Esophagus muscularis mucosa (tissue), 4 donors: ENCODE measurements at regions not wholly inside any gene's neighbourhood (a gene's known extent, or its start where the extent isn't known, plus 50 kb on each side); places are given as distances from the start of the nearest gene placed in this dataset.

ENCODE experiments used
- DNase-seq: peaks from one replicate; pipeline ENCODE4 v3.0.0-alpha.2; 2017; ENCODE audit errors: extremely low spot score
- H3K27ac ChIP-seq, 4 donors: fragments of 200-600 bp; sonication (generic); replicated peaks in 1 of 4; 1 replicate in 3 of 4; 2 replicates in 1 of 4; pipeline ENCODE4 v1.5.1; 2016 to 2019; ENCODE audit warnings: mild to moderate bottlenecking in 1 of 4
- H3K27me3 ChIP-seq, 4 donors: fragments of 200-600 bp; sonication (generic); one replicate each; pipeline versions ENCODE4 v1.5.1 to v1.6.0; 2016 to 2019
- H3K36me3 ChIP-seq, 4 donors: fragments of 200-600 bp; sonication (generic); one replicate each; pipeline ENCODE4 v1.5.1; 2016 to 2019
- H3K4me1 ChIP-seq, 4 donors: fragments of 200-600 bp; sonication (generic); one replicate each; pipeline ENCODE4 v1.5.1; 2016 to 2019
- H3K4me3 ChIP-seq, 4 donors: fragments of 200-600 bp; sonication (generic); 1 replicate in 2 of 4; 2 replicates in 2 of 4; pipeline ENCODE4 v1.5.1; 2016 to 2019; ENCODE audit warnings: mild to moderate bottlenecking in 4 of 4, moderate library complexity in 1 of 4
- H3K9me3 ChIP-seq, 4 donors: fragments of 200-600 bp; sonication (generic); 1 replicate in 3 of 4; 2 replicates in 1 of 4; pipeline ENCODE4 v1.5.1; 2016 to 2019
- EP300 ChIP-seq: sonication (generic); formaldehyde crosslinking; IDR thresholded peaks from one replicate; pipeline ENCODE4 v1.6.1; 2017; ENCODE audit warnings: antibody characterized with exemption
- POLR2A ChIP-seq: fragments of 450-650 bp; IDR thresholded peaks from one replicate; pipeline ENCODE4 v1.6.1; 2017; ENCODE audit warnings: antibody characterized with exemption, moderate library complexity, mild to moderate bottlenecking, low read depth
- POLR2AphosphoS5 ChIP-seq, 2 donors: sonication (generic); formaldehyde crosslinking; IDR thresholded peaks; one replicate each; pipeline ENCODE4 v1.6.1; 2017; ENCODE audit warnings: antibody characterized with exemption in 2 of 2
- WGBS: methylation state at CpG from one replicate; pipeline ENCODE4 v1.1.5; 2018; 5-methylcytosine and 5-hydroxymethylcytosine counted together
- intact Hi-C: fragments of 100-400 bp; cut with DNase I; formaldehyde crosslinking; loops from one replicate; pipeline ENCODE4 v1.15.1; 2023
- TF ChIP-seq, protein P1 (sequence below), 3 experiments: fragments of 200-600 bp in 2 of 3; fragments of 450-650 bp in 1 of 3; sonication (generic) in 2 of 3; IDR thresholded peaks; one replicate each; pipeline ENCODE4 v1.5.1; 2017 to 2019; ENCODE audit warnings: antibody characterized with exemption in 3 of 3, mild to moderate bottlenecking in 2 of 3, moderate library complexity in 1 of 3

DNA sequence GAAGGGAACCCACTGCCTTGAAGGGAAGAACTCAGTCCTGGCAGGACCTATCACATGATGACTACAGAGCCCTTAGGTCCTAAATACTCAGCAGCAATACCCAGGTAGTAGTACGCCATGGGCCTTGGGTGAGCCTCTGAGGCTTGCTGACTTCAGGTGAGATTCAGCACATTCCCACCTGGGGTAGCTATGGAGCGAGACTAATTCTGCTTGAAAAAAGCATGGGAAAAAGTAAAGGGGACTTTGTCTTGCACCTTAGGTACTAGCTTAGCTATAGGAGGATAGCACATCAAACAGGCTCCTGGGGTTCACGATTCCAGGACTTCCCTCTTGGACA lies 98.2 kb upstream of the MEOX2 start:
- DNase-seq: no peak
- Histone ChIP-seq H3K9me3 (no peaks in the 10 kb centered on the region), H3K27ac (no peak overlapping the region), H3K4me1 (peaks cover 7 to 20% (median 15%) of the 10 kb centered on the region in 4 donors), H3K4me3 (no peak overlapping the region), H3K27me3 (no peaks in the 10 kb centered on the region), H3K36me3 (no peaks in the 10 kb centered on the region)
- WGBS: 77% methylated on average over 3 of the region's 3 CpGs
- TF ChIP-seq POLR2A (no peak), POLR2AphosphoS5 (IDR thresholded peaks at IDR 0.05) (no peak), EP300 (no peak)
- TF ChIP-seq, protein P1, sequence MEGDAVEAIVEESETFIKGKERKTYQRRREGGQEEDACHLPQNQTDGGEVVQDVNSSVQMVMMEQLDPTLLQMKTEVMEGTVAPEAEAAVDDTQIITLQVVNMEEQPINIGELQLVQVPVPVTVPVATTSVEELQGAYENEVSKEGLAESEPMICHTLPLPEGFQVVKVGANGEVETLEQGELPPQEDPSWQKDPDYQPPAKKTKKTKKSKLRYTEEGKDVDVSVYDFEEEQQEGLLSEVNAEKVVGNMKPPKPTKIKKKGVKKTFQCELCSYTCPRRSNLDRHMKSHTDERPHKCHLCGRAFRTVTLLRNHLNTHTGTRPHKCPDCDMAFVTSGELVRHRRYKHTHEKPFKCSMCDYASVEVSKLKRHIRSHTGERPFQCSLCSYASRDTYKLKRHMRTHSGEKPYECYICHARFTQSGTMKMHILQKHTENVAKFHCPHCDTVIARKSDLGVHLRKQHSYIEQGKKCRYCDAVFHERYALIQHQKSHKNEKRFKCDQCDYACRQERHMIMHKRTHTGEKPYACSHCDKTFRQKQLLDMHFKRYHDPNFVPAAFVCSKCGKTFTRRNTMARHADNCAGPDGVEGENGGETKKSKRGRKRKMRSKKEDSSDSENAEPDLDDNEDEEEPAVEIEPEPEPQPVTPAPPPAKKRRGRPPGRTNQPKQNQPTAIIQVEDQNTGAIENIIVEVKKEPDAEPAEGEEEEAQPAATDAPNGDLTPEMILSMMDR (IDR thresholded peaks at IDR 0.05): no peak
- intact Hi-C loops: no loop called here

DNA sequence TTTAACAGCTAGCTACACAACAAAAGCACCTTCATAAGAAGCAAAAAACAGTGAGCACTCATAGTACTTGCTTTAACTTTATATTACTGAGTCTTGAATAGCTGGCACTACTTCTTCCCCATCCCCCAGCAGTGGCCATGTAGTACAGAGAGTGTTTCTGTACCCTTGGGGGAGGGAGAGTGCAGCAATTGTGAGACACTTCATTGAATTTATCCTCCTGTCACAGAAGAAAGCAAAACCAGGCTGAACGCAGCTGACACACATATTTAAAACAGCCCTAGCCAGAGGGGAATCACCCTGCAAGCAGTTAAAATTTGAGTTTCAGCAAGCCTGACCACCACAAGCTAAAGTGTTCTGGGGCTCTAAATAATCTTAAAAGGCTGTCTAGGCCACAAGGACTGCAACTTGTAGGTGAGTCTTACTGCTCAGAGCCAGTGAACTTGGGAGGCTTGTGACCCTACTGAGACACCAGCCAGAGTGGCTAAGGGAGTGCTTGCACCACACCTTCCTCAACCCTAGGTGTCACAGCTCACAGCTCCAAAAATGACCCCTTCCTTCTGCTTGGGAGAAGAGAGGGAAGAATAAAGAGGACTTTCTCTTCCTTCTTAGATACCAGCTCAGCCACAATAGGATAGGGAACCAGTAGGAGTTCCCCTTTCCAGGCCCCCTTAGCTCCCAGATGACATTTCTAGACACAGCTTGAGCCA lies 97.7 kb upstream of the MEOX2 start:
- WGBS: 13% methylated on average over 1 of the region's 1 CpG
- Histone ChIP-seq H3K9me3 (no peaks in the 10 kb centered on the region), H3K36me3 (no peaks in the 10 kb centered on the region), H3K4me1 (peaks cover 7 to 20% (median 15%) of the 10 kb centered on the region in 4 donors), H3K4me3 (no peak overlapping the region), H3K27ac (no peak overlapping the region), H3K27me3 (no peaks in the 10 kb centered on the region)
- TF ChIP-seq EP300: no peak
- no peak for TF ChIP-seq POLR2AphosphoS5 (IDR thresholded peaks at IDR 0.05)
- TF ChIP-seq POLR2A: no peak
- TF ChIP-seq, protein P1 (IDR thresholded peaks at IDR 0.05): no peak
- intact Hi-C loops: no loop called here
- no peak for DNase-seq

DNA sequence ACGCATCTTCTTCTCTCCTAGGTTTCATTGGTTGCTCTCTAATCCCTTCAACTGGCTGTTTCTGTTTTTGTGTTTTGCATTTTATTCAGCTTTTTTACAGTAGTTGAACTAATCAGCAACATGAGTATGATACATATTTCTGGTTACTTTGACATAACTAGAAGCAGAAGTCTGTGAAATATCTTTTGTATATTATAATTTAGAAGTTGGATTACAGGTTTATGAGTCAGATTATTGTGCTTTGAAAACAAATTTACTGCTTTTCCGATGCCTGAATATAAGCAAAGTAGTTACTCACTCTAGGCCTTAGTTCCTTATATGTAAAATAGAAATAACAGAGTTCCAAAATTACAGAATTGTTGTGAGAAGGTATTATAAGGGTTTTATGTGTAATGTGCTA lies 96.2 kb upstream of the MEOX2 start:
- no peaks in the 10 kb centered on the region for H3K36me3 ChIP-seq
- H3K4me1 ChIP-seq: peaks cover 12 to 23% (median 15%) of the 10 kb centered on the region in 4 donors
- no peak for TF ChIP-seq POLR2AphosphoS5 (IDR thresholded peaks at IDR 0.05)
- TF ChIP-seq POLR2A: no peak
- TF ChIP-seq, protein P1 (IDR thresholded peaks at IDR 0.05): no peak
- TF ChIP-seq EP300: no peak
- H3K27ac ChIP-seq: no peak overlapping the region
- no peak for DNase-seq
- H3K27me3 ChIP-seq: no peaks in the 10 kb centered on the region
- 81% methylated on average over 2 of the region's 2 CpGs for WGBS
- H3K4me3 ChIP-seq: no peak overlapping the region
- intact Hi-C loops: no loop called here
- H3K9me3 ChIP-seq: no peaks in the 10 kb centered on the region

- no peak overlapping the region for H3K27ac ChIP-seq
- H3K27me3 ChIP-seq: no peaks in the 10 kb centered on the region
- TF ChIP-seq, protein P1 (IDR thresholded peaks at IDR 0.05): no peak
- TF ChIP-seq EP300 (no peak), POLR2A (no peak), POLR2AphosphoS5 (IDR thresholded peaks at IDR 0.05) (no peak)
- peaks cover 12 to 30% (median 18%) of the 10 kb centered on the region in 4 donors for H3K4me1 ChIP-seq
- H3K36me3 ChIP-seq: no peaks in the 10 kb centered on the region
- H3K4me3 ChIP-seq: no peak overlapping the region
- H3K9me3 ChIP-seq: no peaks in the 10 kb centered on the region
- 96% methylated on average over 2 of the region's 2 CpGs for WGBS
- DNase-seq: no peak
- intact Hi-C loops: no loop called here
Measured at GRCh38 chr7:15781944-15782343, 95.5 kb upstream of the MEOX2 start.

- Histone ChIP-seq H3K9me3 (no peaks in the 10 kb centered on the region), H3K4me3 (no peak overlapping the region), H3K36me3 (no peaks in the 10 kb centered on the region), H3K27me3 (no peaks in the 10 kb centered on the region), H3K4me1 (peaks cover 12 to 30% (median 18%) of the 10 kb centered on the region in 4 donors), H3K27ac (no peak overlapping the region)
- WGBS: 63% methylated on average over 2 of the region's 2 CpGs
- DNase-seq: no peak
- TF ChIP-seq POLR2A (no peak), EP300 (no peak), POLR2AphosphoS5 (IDR thresholded peaks at IDR 0.05) (no peak)
- TF ChIP-seq, protein P1 (IDR thresholded peaks at IDR 0.05): no peak
- intact Hi-C loops: no loop called here
Measured at GRCh38 chr7:15780271-15780670, 93.8 kb upstream of the MEOX2 start.
